Urothelium cell line (cell line): ENCODE measurements at regions not wholly inside any gene's neighbourhood (a gene's known extent, or its start where the extent isn't known, plus 50 kb on each side); places are given as distances from the start of the nearest gene placed in this dataset.

Source experiments
- DNase-seq: peaks from one replicate; pipeline ENCODE4 v3.0.0; 2011; ENCODE audit warnings: low spot score, mixed read lengths
- FAIRE-seq: peaks from 2 replicates; lab custom pipeline; 2011; peaks lifted over from hg19 to GRCh38; lab: Jason Lieb, UNC

DNA sequence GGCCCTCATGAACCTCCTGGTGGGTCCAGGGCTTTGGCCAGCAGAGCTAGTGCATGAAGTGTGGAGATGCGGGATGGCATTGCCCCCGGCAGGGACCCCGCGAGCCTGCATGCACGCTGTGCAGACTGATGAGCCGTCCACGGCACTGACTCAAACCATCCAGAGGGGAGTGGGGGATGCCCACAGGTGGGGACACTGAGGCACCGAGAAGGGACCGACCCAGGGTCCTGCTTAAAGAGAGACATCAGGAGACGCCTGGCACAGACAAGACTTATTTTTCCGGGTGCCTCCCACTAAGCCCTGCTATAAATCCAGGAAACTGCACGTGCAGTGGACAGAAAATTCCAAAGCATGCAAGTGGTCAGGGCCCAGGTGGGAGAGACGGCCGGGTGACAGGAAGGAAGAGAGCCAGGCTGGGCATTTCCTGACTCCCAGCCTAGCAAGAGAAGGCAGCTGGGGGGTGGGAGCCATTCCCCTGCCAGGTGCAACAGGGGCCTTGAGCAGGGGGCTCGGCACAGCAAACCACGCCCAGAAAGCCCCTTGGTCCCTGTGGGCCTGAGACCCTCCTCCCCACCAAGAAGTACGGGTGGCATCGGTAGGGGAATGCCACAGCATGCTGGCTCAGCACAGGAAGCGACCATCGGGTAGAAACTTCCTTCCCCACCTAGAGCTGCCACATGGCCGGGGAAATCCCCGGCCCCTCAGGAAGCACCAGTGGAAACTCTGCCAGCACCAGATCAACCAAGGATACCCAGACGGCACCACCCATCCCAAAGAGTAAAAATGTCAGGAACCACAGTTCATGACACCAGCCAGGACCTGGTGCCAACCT, 91.5 kb downstream of the FOXL3 start:
- FAIRE-seq, result peak; percentile 35

GRCh38 chr7:382043-382400, 92.1 kb downstream of the FOXL3 start:
- no peak for DNase-seq
- no peak for FAIRE-seq

More for the DNA sequence above, 91.5 kb downstream of the FOXL3 start:
- no peak for DNase-seq

- no peak for FAIRE-seq
These were observed 96.4 kb downstream of the FOXL3 start for GRCh38 chr7:386385-386784.

DNA sequence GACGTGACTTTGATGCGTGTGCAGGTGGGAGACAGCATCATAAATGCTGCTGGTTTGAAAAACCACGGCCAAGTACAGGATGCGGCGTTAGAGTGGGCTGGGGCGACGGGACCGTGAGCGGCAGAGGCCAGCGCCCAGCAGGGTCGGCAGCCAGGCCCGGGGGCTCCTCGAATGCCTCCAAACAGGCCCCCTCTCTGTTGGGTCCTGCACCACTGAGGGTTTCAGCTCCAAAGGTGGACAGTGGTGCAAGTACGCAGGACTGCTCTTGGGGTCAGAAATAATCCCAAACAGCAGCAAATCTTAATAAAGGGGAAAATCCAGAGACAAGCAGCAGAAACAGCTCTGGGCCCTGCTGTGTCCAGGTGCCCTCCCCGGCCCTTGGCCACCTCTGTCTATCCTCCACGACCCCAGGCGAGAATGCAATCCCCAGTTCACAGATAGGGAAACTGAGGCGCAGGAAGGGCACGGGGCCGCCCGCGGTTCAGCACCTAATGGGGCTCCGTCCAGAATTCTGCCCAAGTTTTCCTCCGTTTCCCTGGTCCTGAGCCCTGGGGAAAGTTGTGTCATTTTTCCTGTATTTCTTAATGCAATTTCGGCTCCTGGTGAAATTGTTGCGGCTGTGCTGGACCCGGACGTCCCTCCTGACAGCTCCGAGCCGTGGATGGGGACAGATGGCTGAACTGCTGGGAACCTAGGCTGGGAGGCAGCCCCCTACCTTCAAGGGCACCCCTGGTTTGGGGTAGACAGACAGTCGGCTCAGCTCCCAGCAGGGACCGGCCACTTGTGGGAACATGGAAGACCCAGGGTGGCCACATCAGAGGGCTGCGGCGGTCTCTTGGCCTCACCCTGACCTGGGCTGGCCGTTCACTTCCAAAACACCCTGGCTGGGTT, 97.4 kb downstream of the FOXL3 start:
- DNase-seq (no peak), FAIRE-seq (no peak)

More at GRCh38 chr7:386385-386784, 96.4 kb downstream of the FOXL3 start:
- no peak for DNase-seq

GRCh38 chr7:388023-388960, 98.3 kb downstream of the FOXL3 start:
- FAIRE-seq (no peak), DNase-seq (no peak)

DNA sequence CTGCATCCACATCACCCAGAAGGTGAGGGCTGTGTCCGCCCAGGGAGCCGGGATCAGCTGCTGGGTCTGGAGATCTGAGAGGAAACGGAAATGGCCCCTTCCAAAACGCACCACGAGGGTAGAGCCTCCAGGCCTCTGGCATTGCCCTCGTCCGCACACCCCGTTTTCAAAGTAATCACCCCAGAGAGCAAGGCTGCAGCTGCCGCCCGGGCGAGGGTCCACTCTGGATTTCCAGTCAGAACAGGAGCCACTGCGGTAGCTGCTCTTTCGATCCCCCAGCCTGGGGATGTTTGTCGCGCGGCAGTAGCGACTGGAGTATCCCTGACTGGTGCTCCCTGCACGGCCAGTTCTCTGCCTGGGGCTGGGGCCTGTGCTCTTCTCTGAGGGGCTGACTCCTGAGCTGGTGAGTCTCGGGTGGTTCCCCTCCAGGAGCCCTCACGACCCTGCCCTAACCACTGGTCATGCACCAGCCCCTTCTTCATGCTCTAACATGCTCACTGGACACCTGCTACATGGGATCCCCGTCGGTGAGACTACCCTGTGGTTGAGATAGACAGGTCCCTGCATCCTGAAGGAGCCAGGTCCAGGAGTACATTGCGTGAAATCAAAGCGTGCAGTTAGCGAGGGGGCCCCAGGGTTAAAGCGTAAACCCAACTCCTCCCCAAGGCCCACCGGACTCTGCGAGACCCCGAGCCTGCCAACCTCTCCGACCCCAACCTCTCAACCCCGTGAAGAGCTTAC, 99.2 kb downstream of the FOXL3 start:
- no peak for FAIRE-seq

DNA sequence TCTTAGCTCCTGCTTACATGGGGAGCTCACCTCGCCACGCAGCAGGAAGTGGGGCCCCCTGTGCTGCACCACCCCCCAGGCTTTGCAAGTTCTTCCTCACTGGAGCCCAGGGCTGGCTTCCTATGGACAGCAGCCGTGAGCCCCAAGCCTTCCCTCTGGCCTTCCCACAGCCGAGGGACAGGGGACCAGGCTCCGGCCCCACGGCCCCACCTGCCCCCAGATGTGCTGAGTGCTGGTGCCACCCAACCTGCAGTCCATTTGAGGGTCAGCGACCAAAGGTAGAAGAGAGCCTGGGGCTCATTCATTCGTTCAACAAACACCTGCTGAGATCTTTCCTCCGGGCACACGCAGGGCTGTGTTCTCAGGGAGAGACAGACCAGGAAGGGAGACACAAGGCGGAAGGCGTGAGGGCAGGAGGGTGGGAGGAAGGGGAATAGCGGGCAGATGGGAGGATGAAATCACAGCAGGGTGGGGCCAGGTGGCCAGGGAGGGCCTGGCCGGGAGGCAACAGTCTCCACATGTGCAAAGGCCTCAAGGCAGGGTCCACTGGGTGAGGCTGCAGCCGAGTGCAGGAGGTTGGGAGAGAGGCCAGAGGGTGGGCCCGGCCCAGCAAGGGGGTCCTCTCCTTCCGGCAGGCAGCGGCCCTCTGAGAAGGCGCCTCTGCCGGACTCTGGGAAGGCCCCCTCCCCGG, 100.1 kb downstream of the FOXL3 start:
- DNase-seq (no peak), FAIRE-seq (peak; percentile 17)

More for the DNA sequence above, 99.2 kb downstream of the FOXL3 start:
- no peak for DNase-seq

GRCh38 chr7:390761-391410, 100.9 kb downstream of the FOXL3 start:
- FAIRE-seq, result no peak
- no peak for DNase-seq

DNA sequence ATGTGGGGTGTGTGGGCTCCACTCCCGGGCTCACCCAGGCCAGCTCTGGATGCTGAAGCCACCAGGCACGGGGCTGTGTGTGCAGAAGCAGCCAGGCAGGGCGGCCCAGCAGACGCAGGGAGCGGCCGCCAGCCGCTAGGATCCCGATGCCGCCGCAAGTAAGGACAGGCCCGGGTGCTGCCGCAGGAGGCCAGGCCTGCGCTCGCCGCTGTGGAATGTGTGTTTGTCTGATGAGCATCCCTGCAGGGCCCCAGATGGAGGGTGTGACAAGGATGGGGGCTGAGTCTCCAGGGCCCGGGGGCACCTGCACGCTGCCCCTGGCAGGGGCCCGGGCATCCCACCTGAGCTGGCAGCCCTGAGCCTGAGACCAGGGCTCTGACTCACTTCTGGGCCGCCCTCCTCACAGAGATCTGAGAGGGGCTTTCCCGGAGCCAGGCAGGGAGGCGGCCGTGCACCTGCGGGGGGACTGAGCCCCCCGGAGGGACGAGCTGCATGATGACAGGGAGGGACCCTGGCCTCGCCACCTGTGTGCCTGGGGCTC, 101.5 kb downstream of the FOXL3 start:
- DNase-seq (no peak), FAIRE-seq (no peak)

- FAIRE-seq, result peak; percentile 59
- no peak for DNase-seq
These were observed 102.1 kb downstream of the FOXL3 start for GRCh38 chr7:391961-392524.

DNA sequence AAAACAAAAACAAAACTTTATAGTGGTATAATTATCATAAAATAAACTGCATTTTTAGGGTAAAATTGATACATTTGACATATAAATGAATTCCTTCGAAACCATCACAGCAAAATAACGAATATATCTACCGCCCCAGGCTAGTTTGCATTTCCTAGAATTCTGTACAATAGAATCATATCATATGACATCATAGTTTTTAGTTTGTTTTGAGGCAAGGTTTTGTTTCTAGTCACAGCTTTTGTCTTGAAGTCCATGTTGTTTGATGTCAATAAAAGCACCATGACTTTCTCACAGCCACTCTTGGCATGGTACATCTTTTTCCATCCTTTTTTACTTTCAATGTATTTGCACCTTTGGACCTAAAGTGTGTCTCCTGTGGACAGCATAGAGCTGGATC, 102.9 kb downstream of the FOXL3 start:
- DNase-seq (no peak), FAIRE-seq (no peak)

GRCh38 chr7:395643-396042, 105.7 kb downstream of the FOXL3 start:
- FAIRE-seq (no peak), DNase-seq (no peak)

DNA sequence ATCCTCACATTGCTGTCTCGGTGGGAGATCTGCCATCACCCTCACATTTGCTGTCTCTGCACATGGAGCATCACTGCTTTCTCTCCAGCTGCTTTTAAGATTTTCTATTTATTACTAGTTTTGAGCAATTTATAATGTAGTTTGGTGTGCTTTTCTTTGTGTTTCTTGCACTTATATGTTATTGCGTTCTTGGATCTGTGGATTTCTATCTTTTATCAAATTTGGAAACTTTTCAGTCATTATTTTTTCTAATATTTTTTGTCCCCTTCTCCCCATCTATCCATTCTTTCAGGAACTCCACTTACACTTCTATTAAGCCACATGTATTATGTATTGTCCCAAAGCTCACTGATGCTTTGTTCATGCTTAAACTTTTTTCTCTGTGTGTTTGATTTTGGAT, 108.9 kb downstream of the FOXL3 start:
- DNase-seq (no peak), FAIRE-seq (no peak)

DNA sequence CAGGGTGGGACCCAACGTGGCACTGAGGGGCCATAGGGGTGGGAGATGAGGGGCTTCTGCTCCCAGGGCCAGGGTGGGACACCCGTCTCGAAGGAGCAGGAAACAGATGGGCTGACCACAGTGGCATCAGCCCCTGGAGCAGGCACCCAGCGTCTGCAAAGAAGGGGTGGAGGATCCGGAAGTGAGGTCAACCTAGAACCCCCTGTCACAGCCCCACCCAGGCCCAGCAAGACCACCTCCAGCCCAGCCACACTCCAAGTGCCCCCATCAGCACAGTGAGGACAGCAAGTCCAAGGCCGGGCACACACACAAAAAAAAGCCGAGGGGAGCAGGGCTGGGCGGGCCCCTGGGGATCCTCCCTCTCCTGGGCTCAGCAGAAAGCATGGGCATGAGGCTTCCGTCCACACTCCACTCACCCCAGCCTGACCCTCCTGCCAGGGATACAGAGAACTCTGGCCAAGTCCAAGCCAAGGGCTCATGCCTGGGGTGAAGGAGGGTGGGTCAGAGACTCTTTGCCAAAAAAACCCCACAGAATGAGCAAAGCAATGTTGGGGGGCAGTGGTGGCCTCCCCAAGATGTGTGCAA, 111.0 kb downstream of the FOXL3 start:
- DNase-seq, result no peak
- no peak for FAIRE-seq

- DNase-seq (no peak), FAIRE-seq (no peak)
These were observed 111.5 kb downstream of the FOXL3 start for GRCh38 chr7:401495-401894.

- DNase-seq (no peak), FAIRE-seq (no peak)
These were observed 114.7 kb downstream of the PDGFA start for GRCh38 chr7:404812-405488.

- DNase-seq (no peak), FAIRE-seq (no peak)
These were observed 114.0 kb downstream of the PDGFA start for GRCh38 chr7:405489-406211.
